HG03095 (cell line): ENCODE measurements at regions not wholly inside any gene's neighbourhood (a gene's known extent, or its start where the extent isn't known, plus 50 kb on each side); places are given as distances from the start of the nearest gene placed in this dataset.
"Not testable (repeated sequence)": the region's sequence is repeated elsewhere in the genome, so short reads cannot be mapped to it uniquely, and the experiment has no call there.

Experiments
- ATAC-seq: cut with Tn5 transposase; IDR thresholded peaks from one replicate; pipeline ENCODE4 v1.9.1; 2021; ENCODE audit warnings: moderate library complexity; ENCODE audit not compliant: unreplicated experiment

GRCh38 chr7:137110535-137110934, 233.0 kb downstream of the PTN start:
- ATAC-seq, result no peak

GRCh38 chr7:137110091-137110509, 233.4 kb downstream of the PTN start:
- ATAC-seq, result no peak

- not testable (repeated sequence) for ATAC-seq
These were observed 235.7 kb downstream of the PTN start for GRCh38 chr7:137107802-137108201.

- not testable (repeated sequence) for ATAC-seq
These were observed 235.1 kb downstream of the CHRM2 start for GRCh38 chr7:137103526-137103925.

GRCh38 chr7:137097111-137097510, 228.7 kb downstream of the CHRM2 start:
- ATAC-seq, result no peak

- no peak for ATAC-seq
These were observed 228.2 kb downstream of the CHRM2 start for GRCh38 chr7:137096607-137097006.

- ATAC-seq, result no peak
These were observed 224.7 kb downstream of the CHRM2 start for GRCh38 chr7:137093198-137093597.

- no peak for ATAC-seq
These were observed 222.9 kb downstream of the CHRM2 start for GRCh38 chr7:137091396-137091795.

GRCh38 chr7:137086896-137087295, 218.4 kb downstream of the CHRM2 start:
- no peak for ATAC-seq

GRCh38 chr7:137084607-137085380, 216.3 kb downstream of the CHRM2 start:
- no peak for ATAC-seq

- no peak for ATAC-seq
These were observed 213.9 kb downstream of the CHRM2 start for GRCh38 chr7:137082391-137082790.

- ATAC-seq, result no peak
These were observed 213.1 kb downstream of the CHRM2 start for GRCh38 chr7:137081321-137082093.

- ATAC-seq, result no peak
These were observed 212.2 kb downstream of the CHRM2 start for GRCh38 chr7:137080516-137081203.

- no peak for ATAC-seq
These were observed 210.3 kb downstream of the CHRM2 start for GRCh38 chr7:137078781-137079180.

- no peak for ATAC-seq
These were observed 206.1 kb downstream of the CHRM2 start for GRCh38 chr7:137074391-137075030.

GRCh38 chr7:137073571-137074325, 205.3 kb downstream of the CHRM2 start:
- no peak for ATAC-seq
